ENCODE measurements at regions not wholly inside any gene's neighbourhood (a gene's known extent, or its start where the extent isn't known, plus 50 kb on each side); places are given as distances from the start of the nearest gene placed in this dataset.

- H3K79me2 ChIP-seq (ENCODE audit: insufficient read depth, low read length) = no peaks in the 10 kb centered on the region
- H3K27me3 Mint-ChIP-seq (ENCODE audit: low read depth, unreplicated experiment) = peaks cover 7% of the 10 kb centered on the region
- DNase-seq (ENCODE audit: low read depth) (no peak), FAIRE-seq (no peak)
- H3K4me1 ChIP-seq (ENCODE audit: insufficient read depth, low read length) = no peaks in the 10 kb centered on the region
- no peak overlapping the region for H3K27ac Mint-ChIP-seq (ENCODE audit: unreplicated experiment)
- no peak overlapping the region for H3K27ac ChIP-seq (ENCODE audit: low read depth, low read length)
- no peak overlapping the region for H3K4me3 ChIP-seq (ENCODE audit: insufficient read depth, low read depth, low read length)
- no peaks in the 10 kb centered on the region for H3K27me3 ChIP-seq (ENCODE audit: insufficient read depth, low read length)
- H2AFZ ChIP-seq (ENCODE audit: low read depth, low read length) = no peak overlapping the region
- peaks cover 4% of the 10 kb centered on the region for H3K4me1 Mint-ChIP-seq (ENCODE audit: low read depth, unreplicated experiment)
- H3K9me3 ChIP-seq (ENCODE audit: insufficient read depth, low read depth, low read length) = peaks cover 9% of the 10 kb centered on the region
- H3K9ac ChIP-seq (ENCODE audit: low read length) = no peak overlapping the region
- peaks cover 3% of the 10 kb centered on the region for H3K9me3 Mint-ChIP-seq (ENCODE audit: unreplicated experiment)
- H3K36me3 ChIP-seq (ENCODE audit: insufficient read depth, low read length) = no peaks in the 10 kb centered on the region
- no peak overlapping the region for H3K4me3 Mint-ChIP-seq (ENCODE audit: unreplicated experiment)
- no peaks in the 10 kb centered on the region for H4K20me1 ChIP-seq (ENCODE audit: insufficient read depth, low read length)
- TF ChIP-seq EZH2 (IDR thresholded peaks at IDR 0.05; ENCODE audit: insufficient read depth, low read length) (no peak), CTCF (IDR thresholded peaks at IDR 0.05; ENCODE audit: insufficient read depth, low read depth, low read length) (no peak)
- no peak overlapping the region for H3K4me2 ChIP-seq (ENCODE audit: low read length)
- H3K36me3 Mint-ChIP-seq (ENCODE audit: low read depth, unreplicated experiment) = no peaks in the 10 kb centered on the region
Observed at GRCh38 chr20:60894091-60894490, 358.0 kb upstream of the CDH4 start.

- Mint-ChIP-seq H3K36me3 (ENCODE audit: low read depth, unreplicated experiment) (no peaks in the 10 kb centered on the region), H3K4me1 (ENCODE audit: low read depth, unreplicated experiment) (peaks cover 4% of the 10 kb centered on the region), H3K27ac (ENCODE audit: unreplicated experiment) (no peak overlapping the region), H3K9me3 (ENCODE audit: unreplicated experiment) (no peaks in the 10 kb centered on the region), H3K4me3 (ENCODE audit: unreplicated experiment) (no peak overlapping the region), H3K27me3 (ENCODE audit: low read depth, unreplicated experiment) (peaks cover 3% of the 10 kb centered on the region)
- Histone ChIP-seq H3K9ac (ENCODE audit: low read length) (no peak overlapping the region), H3K9me3 (ENCODE audit: insufficient read depth, low read depth, low read length) (peaks cover 9% of the 10 kb centered on the region), H3K4me1 (ENCODE audit: insufficient read depth, low read length) (no peaks in the 10 kb centered on the region), H3K27me3 (ENCODE audit: insufficient read depth, low read length) (no peaks in the 10 kb centered on the region), H3K79me2 (ENCODE audit: insufficient read depth, low read length) (no peaks in the 10 kb centered on the region), H3K4me2 (ENCODE audit: low read length) (no peak overlapping the region), H3K36me3 (ENCODE audit: insufficient read depth, low read length) (no peaks in the 10 kb centered on the region), H2AFZ (ENCODE audit: low read depth, low read length) (no peak overlapping the region), H3K27ac (ENCODE audit: low read depth, low read length) (no peak overlapping the region), H4K20me1 (ENCODE audit: insufficient read depth, low read length) (no peaks in the 10 kb centered on the region), H3K4me3 (ENCODE audit: insufficient read depth, low read depth, low read length) (no peak overlapping the region)
- DNase-seq (ENCODE audit: low read depth) (no peak), FAIRE-seq (peak; percentile 5)
- no peak for TF ChIP-seq CTCF (IDR thresholded peaks at IDR 0.05; ENCODE audit: insufficient read depth, low read depth, low read length)
- no peak for TF ChIP-seq EZH2 (IDR thresholded peaks at IDR 0.05; ENCODE audit: insufficient read depth, low read length)
Observed at GRCh38 chr20:60895363-60896079, 356.5 kb upstream of the CDH4 start.

- Mint-ChIP-seq H3K9me3 (ENCODE audit: unreplicated experiment) (peaks cover 9% of the 10 kb centered on the region), H3K27me3 (ENCODE audit: low read depth, unreplicated experiment) (peaks cover 3% of the 10 kb centered on the region), H3K4me3 (ENCODE audit: unreplicated experiment) (no peak overlapping the region), H3K36me3 (ENCODE audit: low read depth, unreplicated experiment) (no peaks in the 10 kb centered on the region), H3K27ac (ENCODE audit: unreplicated experiment) (no peak overlapping the region), H3K4me1 (ENCODE audit: low read depth, unreplicated experiment) (no peaks in the 10 kb centered on the region)
- H3K4me1 ChIP-seq (ENCODE audit: insufficient read depth, low read length) = no peaks in the 10 kb centered on the region
- no peak overlapping the region for H3K4me2 ChIP-seq (ENCODE audit: low read length)
- H3K27me3 ChIP-seq (ENCODE audit: insufficient read depth, low read length) = no peaks in the 10 kb centered on the region
- no peak for DNase-seq (ENCODE audit: low read depth)
- FAIRE-seq = no peak
- no peak overlapping the region for H3K27ac ChIP-seq (ENCODE audit: low read depth, low read length)
- no peaks in the 10 kb centered on the region for H4K20me1 ChIP-seq (ENCODE audit: insufficient read depth, low read length)
- no peaks in the 10 kb centered on the region for H3K36me3 ChIP-seq (ENCODE audit: insufficient read depth, low read length)
- H3K9me3 ChIP-seq (ENCODE audit: insufficient read depth, low read depth, low read length) = peaks cover 11% of the 10 kb centered on the region
- no peak for TF ChIP-seq EZH2 (IDR thresholded peaks at IDR 0.05; ENCODE audit: insufficient read depth, low read length)
- no peak for TF ChIP-seq CTCF (IDR thresholded peaks at IDR 0.05; ENCODE audit: insufficient read depth, low read depth, low read length)
- no peak overlapping the region for H3K4me3 ChIP-seq (ENCODE audit: insufficient read depth, low read depth, low read length)
- H2AFZ ChIP-seq (ENCODE audit: low read depth, low read length) = no peak overlapping the region
- no peaks in the 10 kb centered on the region for H3K79me2 ChIP-seq (ENCODE audit: insufficient read depth, low read length)
- no peak overlapping the region for H3K9ac ChIP-seq (ENCODE audit: low read length)
Observed at GRCh38 chr20:60897976-60898375, 354.1 kb upstream of the CDH4 start.

Data from astrocyte (in vitro differentiated cells and primary cell).